GM21723 (cell line): ENCODE measurements at regions not wholly inside any gene's neighbourhood (a gene's known extent, or its start where the extent isn't known, plus 50 kb on each side); places are given as distances from the start of the nearest gene placed in this dataset.
"Not testable (repeated sequence)": the region's sequence is repeated elsewhere in the genome, so short reads cannot be mapped to it uniquely, and the experiment has no call there.

Experiments used
- ATAC-seq: cut with Tn5 transposase; IDR thresholded peaks from one replicate; pipeline ENCODE4 v1.9.1; 2021; ENCODE audit warnings: mild to moderate bottlenecking, moderate library complexity; ENCODE audit not compliant: unreplicated experiment

GRCh38 chr3:80010021-80010571 lies 242.3 kb upstream of the ROBO1 start:
- ATAC-seq, result no peak

GRCh38 chr3:80007522-80007921 lies 239.7 kb upstream of the ROBO1 start:
- no peak for ATAC-seq

GRCh38 chr3:80006315-80006714 lies 238.5 kb upstream of the ROBO1 start:
- ATAC-seq, result no peak

- no peak for ATAC-seq
Observed at GRCh38 chr3:80000022-80000421, 232.2 kb upstream of the ROBO1 start.

- ATAC-seq, result no peak
Observed at GRCh38 chr3:79994397-79994796, 226.6 kb upstream of the ROBO1 start.

- no peak for ATAC-seq
Observed at GRCh38 chr3:79986338-79986737, 218.5 kb upstream of the ROBO1 start.

GRCh38 chr3:79985816-79986215 lies 218.0 kb upstream of the ROBO1 start:
- ATAC-seq, result no peak

- no peak for ATAC-seq
Observed at GRCh38 chr3:79983118-79983517, 215.3 kb upstream of the ROBO1 start.

GRCh38 chr3:79979990-79980389 lies 212.2 kb upstream of the ROBO1 start:
- ATAC-seq, result no peak

- no peak for ATAC-seq
Observed at GRCh38 chr3:79976466-79976865, 208.7 kb upstream of the ROBO1 start.

GRCh38 chr3:79973917-79974595 lies 206.3 kb upstream of the ROBO1 start:
- ATAC-seq, result no peak

GRCh38 chr3:79973482-79973881 lies 205.7 kb upstream of the ROBO1 start:
- no peak for ATAC-seq

- ATAC-seq, result no peak
Observed at GRCh38 chr3:79968418-79968817, 200.6 kb upstream of the ROBO1 start.

GRCh38 chr3:79960594-79960993 lies 192.8 kb upstream of the ROBO1 start:
- ATAC-seq, result no peak

GRCh38 chr3:79957066-79957465 lies 189.3 kb upstream of the ROBO1 start:
- ATAC-seq, result no peak

GRCh38 chr3:79954756-79955155 lies 187.0 kb upstream of the ROBO1 start:
- ATAC-seq, result no peak

- no peak for ATAC-seq
Observed at GRCh38 chr3:79953591-79954101, 185.8 kb upstream of the ROBO1 start.

GRCh38 chr3:79951426-79951825 lies 183.6 kb upstream of the ROBO1 start:
- not testable (repeated sequence) for ATAC-seq

- ATAC-seq, result no peak
Observed at GRCh38 chr3:79947957-79948356, 180.2 kb upstream of the ROBO1 start.

GRCh38 chr3:79947469-79947868 lies 179.7 kb upstream of the ROBO1 start:
- no peak for ATAC-seq

GRCh38 chr3:79937567-79937966 lies 169.8 kb upstream of the ROBO1 start:
- ATAC-seq, result no peak

- ATAC-seq, result no peak
Observed at GRCh38 chr3:79930196-79930595, 162.4 kb upstream of the ROBO1 start.
